Neural crest cell (in vitro differentiated cells): ENCODE measurements at regions not wholly inside any gene's neighbourhood (a gene's known extent, or its start where the extent isn't known, plus 50 kb on each side); places are given as distances from the start of the nearest gene placed in this dataset.

Experiments
- DNase-seq: peaks from one replicate; pipeline ENCODE4 v3.0.0; 2021; ENCODE audit warnings: low read depth, mixed read lengths, low spot score
- H3K27ac Mint-ChIP-seq: one replicate; pipeline ENCODE4 v1.8.0; 2021; ENCODE audit warnings: mild to moderate bottlenecking, mixed read lengths; ENCODE audit not compliant: unreplicated experiment
- H3K27me3 Mint-ChIP-seq: 2 replicates; pipeline ENCODE4 v1.8.0; 2021; ENCODE audit warnings: low read depth, mild to moderate bottlenecking, mixed read lengths
- H3K36me3 Mint-ChIP-seq: 2 replicates; pipeline ENCODE4 v1.8.0; 2021; ENCODE audit warnings: low read depth, mild to moderate bottlenecking, mixed read lengths
- H3K4me1 Mint-ChIP-seq: 2 replicates; pipeline ENCODE4 v1.8.0; 2021; ENCODE audit warnings: mixed read lengths
- H3K4me3 Mint-ChIP-seq: one replicate; pipeline ENCODE4 v1.8.0; 2021; ENCODE audit warnings: mild to moderate bottlenecking, mixed read lengths
- H3K9me3 Mint-ChIP-seq: 2 replicates; pipeline ENCODE4 v1.8.0; 2021; ENCODE audit warnings: mixed read lengths
- TF ChIP-seq, protein P1 (sequence below): fragments of 200-600 bp; sonication (generic); conservative IDR thresholded peaks from 2 replicates; pipeline ENCODE4 v1.5.0; 2021; ENCODE audit warnings: antibody characterized with exemption, mild to moderate bottlenecking

DNA sequence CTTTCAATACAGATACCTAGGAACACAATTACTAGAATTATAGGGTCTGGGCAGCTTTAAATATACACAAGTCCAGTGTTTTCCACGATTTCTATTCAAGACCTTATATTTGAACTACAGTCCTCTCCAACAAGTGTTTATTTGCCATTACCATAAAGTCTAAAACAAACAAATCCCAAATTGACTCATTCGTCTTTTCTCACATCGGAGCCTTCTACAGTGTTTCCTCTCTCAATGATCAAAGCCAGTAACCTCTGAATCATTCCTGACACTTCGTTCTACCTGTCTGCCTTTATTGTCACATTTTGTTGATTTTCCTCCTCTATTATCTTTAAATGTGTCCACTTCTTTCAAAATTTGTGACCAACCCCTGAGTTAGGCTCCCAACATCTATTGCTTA, 1356.5 kb upstream of the SLC10A2 start:
- peaks cover 8% of the 10 kb centered on the region for H3K4me1 Mint-ChIP-seq
- H3K4me3 Mint-ChIP-seq = no peak overlapping the region
- no peak overlapping the region for H3K27ac Mint-ChIP-seq
- TF ChIP-seq, protein P1, sequence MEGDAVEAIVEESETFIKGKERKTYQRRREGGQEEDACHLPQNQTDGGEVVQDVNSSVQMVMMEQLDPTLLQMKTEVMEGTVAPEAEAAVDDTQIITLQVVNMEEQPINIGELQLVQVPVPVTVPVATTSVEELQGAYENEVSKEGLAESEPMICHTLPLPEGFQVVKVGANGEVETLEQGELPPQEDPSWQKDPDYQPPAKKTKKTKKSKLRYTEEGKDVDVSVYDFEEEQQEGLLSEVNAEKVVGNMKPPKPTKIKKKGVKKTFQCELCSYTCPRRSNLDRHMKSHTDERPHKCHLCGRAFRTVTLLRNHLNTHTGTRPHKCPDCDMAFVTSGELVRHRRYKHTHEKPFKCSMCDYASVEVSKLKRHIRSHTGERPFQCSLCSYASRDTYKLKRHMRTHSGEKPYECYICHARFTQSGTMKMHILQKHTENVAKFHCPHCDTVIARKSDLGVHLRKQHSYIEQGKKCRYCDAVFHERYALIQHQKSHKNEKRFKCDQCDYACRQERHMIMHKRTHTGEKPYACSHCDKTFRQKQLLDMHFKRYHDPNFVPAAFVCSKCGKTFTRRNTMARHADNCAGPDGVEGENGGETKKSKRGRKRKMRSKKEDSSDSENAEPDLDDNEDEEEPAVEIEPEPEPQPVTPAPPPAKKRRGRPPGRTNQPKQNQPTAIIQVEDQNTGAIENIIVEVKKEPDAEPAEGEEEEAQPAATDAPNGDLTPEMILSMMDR = no peak
- peaks cover 3% of the 10 kb centered on the region for H3K9me3 Mint-ChIP-seq
- DNase-seq = no peak
- no peaks in the 10 kb centered on the region for H3K36me3 Mint-ChIP-seq
- no peaks in the 10 kb centered on the region for H3K27me3 Mint-ChIP-seq

DNA sequence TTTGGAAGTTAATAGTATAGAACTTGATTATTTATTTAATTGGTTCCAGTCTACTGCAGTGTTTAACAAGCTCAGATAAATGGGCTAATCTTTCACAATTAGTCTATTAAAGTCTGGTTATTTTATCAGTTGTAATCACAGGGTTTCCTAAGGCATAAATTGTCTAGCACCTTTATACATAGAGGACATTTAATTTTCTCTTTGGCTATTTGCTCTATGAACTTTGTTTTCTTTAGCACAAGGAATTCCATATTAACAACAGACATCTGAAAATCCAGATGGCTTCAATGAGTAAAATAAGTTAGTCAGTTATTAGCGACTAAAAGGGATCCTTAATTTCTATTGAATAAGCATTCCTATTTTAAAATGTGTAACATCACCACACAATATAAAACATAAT, 1350.8 kb upstream of the SLC10A2 start:
- TF ChIP-seq, protein P1 = no peak
- Mint-ChIP-seq H3K4me1 (peaks cover 4% of the 10 kb centered on the region), H3K9me3 (no peaks in the 10 kb centered on the region), H3K27me3 (no peaks in the 10 kb centered on the region), H3K27ac (no peak overlapping the region), H3K4me3 (no peak overlapping the region), H3K36me3 (no peaks in the 10 kb centered on the region)
- DNase-seq = no peak

DNA sequence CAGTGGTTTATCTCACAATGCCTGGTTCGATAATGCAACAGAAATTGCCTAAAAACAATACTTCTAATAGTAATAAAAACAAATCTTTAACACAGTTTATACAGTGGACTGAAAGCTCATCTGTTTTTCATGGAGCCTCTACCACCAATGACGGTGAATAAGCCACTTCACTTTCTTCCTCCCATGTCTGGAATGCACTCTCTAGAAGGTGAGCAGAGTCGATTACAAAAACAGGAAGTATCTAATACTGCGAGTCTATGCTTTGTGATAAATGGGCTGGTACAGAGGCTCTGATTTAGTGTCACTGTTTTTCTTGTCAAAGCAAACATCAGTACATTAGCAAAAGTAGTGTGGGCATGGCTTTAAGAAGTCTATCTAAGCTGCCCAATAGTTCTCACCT, 1348.6 kb upstream of the SLC10A2 start:
- H3K9me3 Mint-ChIP-seq = no peaks in the 10 kb centered on the region
- H3K4me1 Mint-ChIP-seq = peaks cover 4% of the 10 kb centered on the region
- no peak for DNase-seq
- TF ChIP-seq, protein P1 = no peak
- no peaks in the 10 kb centered on the region for H3K27me3 Mint-ChIP-seq
- no peak overlapping the region for H3K4me3 Mint-ChIP-seq
- no peaks in the 10 kb centered on the region for H3K36me3 Mint-ChIP-seq
- H3K27ac Mint-ChIP-seq = no peak overlapping the region

DNA sequence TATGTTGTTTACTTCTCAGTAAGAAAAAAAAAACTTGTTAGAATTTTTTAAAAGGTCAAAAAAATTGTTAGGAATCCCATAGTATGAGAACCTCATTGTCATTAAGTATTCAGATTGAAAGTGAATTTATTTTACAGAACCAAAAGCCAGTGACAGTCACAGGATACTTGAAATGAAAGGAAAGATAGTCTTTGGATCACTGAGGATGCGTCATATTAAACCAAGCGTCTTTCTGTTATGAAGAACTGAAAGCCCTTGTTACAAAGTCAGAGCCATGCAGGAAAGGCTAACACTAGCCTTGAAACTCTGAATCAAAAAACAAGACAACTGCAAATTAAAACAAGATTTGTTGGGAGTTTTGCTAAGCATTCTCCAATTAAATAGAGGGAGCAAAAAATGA, 1348.0 kb upstream of the SLC10A2 start:
- Mint-ChIP-seq H3K27ac (no peak overlapping the region), H3K27me3 (no peaks in the 10 kb centered on the region), H3K9me3 (no peaks in the 10 kb centered on the region), H3K4me1 (peaks cover 4% of the 10 kb centered on the region), H3K4me3 (no peak overlapping the region), H3K36me3 (no peaks in the 10 kb centered on the region)
- DNase-seq = no peak
- TF ChIP-seq, protein P1 = no peak

DNA sequence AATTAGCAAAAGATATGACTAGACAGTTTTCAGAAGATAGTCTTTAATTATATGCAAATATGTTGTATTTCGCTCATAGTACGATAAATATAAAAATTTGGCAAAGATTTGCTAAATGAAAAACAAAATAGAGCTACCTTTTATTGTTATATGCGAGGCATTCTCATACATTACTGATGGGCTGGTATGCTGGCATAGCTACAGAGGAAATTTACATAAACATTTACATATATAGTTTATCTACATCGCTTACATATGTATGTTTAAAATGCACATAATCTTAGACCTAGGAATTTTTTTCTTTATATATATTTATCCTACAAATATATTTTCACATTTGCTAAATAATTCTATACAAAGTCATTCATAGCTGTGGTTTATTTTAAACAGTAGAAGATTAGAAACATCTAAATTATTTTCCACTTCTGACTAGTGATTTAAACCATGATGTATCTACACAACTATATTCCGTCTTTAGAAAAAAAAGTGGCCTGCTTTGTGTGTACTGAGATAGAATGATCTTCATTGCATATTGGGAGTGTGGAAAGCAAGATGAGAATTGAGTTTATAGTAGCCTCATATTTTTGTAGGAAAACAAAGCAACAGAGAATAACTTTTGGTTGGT, 1345.0 kb upstream of the SLC10A2 start:
- Mint-ChIP-seq H3K4me1 (peaks cover 4% of the 10 kb centered on the region), H3K27ac (no peak overlapping the region), H3K4me3 (no peak overlapping the region), H3K36me3 (no peaks in the 10 kb centered on the region), H3K27me3 (no peaks in the 10 kb centered on the region), H3K9me3 (no peaks in the 10 kb centered on the region)
- TF ChIP-seq, protein P1 = no peak
- no peak for DNase-seq
